Keratinocyte (primary cell): ENCODE measurements at regions not wholly inside any gene's neighbourhood (a gene's known extent, or its start where the extent isn't known, plus 50 kb on each side); places are given as distances from the start of the nearest gene placed in this dataset.

Experiments
- DNase-seq: peaks from one replicate; pipeline ENCODE4 v3.0.0-alpha.2; 2011; ENCODE audit warnings: low read depth, missing footprints, low spot score
- FAIRE-seq: peaks from 2 replicates; lab custom pipeline; 2011; peaks lifted over from hg19 to GRCh38; lab: Jason Lieb, UNC
- H2AFZ ChIP-seq: 2 replicates; pipeline ENCODE4 v1.6.0; 2012; ENCODE audit warnings: low read length, control low read depth, inconsistent platforms; ENCODE audit not compliant: control insufficient read depth
- H3K27ac ChIP-seq: 2 replicates; pipeline ENCODE4 v1.5.1; 2011; ENCODE audit warnings: low read length; ENCODE audit not compliant: control insufficient read depth, insufficient read depth
- H3K27me3 ChIP-seq: 3 replicates; pipeline ENCODE4 v1.6.0; 2011; ENCODE audit warnings: low read length; ENCODE audit not compliant: control insufficient read depth, insufficient read depth; ENCODE audit errors: extremely low read depth
- H3K36me3 ChIP-seq, 2 experiments: 2 replicates in 1 of 2; 3 replicates in 1 of 2; pipeline ENCODE4 v1.5.1; 2011; ENCODE audit warnings: low read length in 2 of 2, mild to moderate bottlenecking in 1 of 2; ENCODE audit not compliant: control insufficient read depth in 2 of 2, insufficient read depth in 2 of 2; ENCODE audit errors: extremely low read depth in 1 of 2
- H3K4me1 ChIP-seq: 3 replicates; pipeline ENCODE4 v1.5.1; 2011; ENCODE audit warnings: low read length; ENCODE audit not compliant: control insufficient read depth, insufficient read depth; ENCODE audit errors: extremely low read depth
- H3K4me2 ChIP-seq: 3 replicates; pipeline ENCODE4 v1.6.0; 2011; ENCODE audit warnings: low read depth, low read length; ENCODE audit not compliant: control insufficient read depth, insufficient read depth; ENCODE audit errors: extremely low read depth
- H3K4me3 ChIP-seq, 3 experiments: fragments of 200-600 bp in 1 of 3; sonication (generic) in 1 of 3; 2 replicates in 2 of 3; 3 replicates in 1 of 3; pipeline ENCODE4 v1.5.1; 2011 to 2016; ENCODE audit warnings: low read length in 3 of 3, mild to moderate bottlenecking in 3 of 3, control low read depth in 2 of 3, inconsistent platforms in 1 of 3, low read depth in 1 of 3, mixed read lengths in 1 of 3, mixed run types in 1 of 3, moderate library complexity in 1 of 3; ENCODE audit not compliant: control insufficient read depth in 2 of 3, insufficient read depth in 2 of 3; ENCODE audit errors: extremely low read depth in 1 of 3
- H3K79me2 ChIP-seq: 2 replicates; pipeline ENCODE4 v1.6.0; 2012; ENCODE audit warnings: low read length; ENCODE audit not compliant: control insufficient read depth, insufficient read depth
- H3K9ac ChIP-seq: 3 replicates; pipeline ENCODE4 v1.6.0; 2011; ENCODE audit warnings: low read length; ENCODE audit not compliant: control insufficient read depth, insufficient read depth; ENCODE audit errors: extremely low read depth
- H3K9me1 ChIP-seq: 3 replicates; pipeline ENCODE4 v1.6.0; 2011; ENCODE audit warnings: low read length; ENCODE audit not compliant: control insufficient read depth, insufficient read depth; ENCODE audit errors: extremely low read depth
- H3K9me3 ChIP-seq: 2 replicates; pipeline ENCODE4 v1.5.1; 2012; ENCODE audit warnings: low read depth, low read length; ENCODE audit not compliant: control insufficient read depth
- H4K20me1 ChIP-seq: 3 replicates; pipeline ENCODE4 v1.6.0; 2011; ENCODE audit warnings: low read length; ENCODE audit not compliant: control insufficient read depth, insufficient read depth; ENCODE audit errors: extremely low read depth
- CTCF ChIP-seq, 3 experiments: IDR thresholded peaks in 1 of 3; conservative IDR thresholded peaks in 1 of 3; optimal IDR thresholded peaks in 1 of 3; 2 replicates in 2 of 3; 3 replicates in 1 of 3; pipeline versions ENCODE3 to v1.5.1; 2011; ENCODE audit warnings: low read length in 3 of 3, mild to moderate bottlenecking in 3 of 3, moderate library complexity in 2 of 3, control low read depth in 1 of 3, inconsistent platforms in 1 of 3; ENCODE audit not compliant: insufficient read depth in 2 of 3; ENCODE audit errors: extremely low read depth in 1 of 3
- EZH2 ChIP-seq: IDR thresholded peaks from one replicate; pipeline ENCODE4 v1.6.1; 2012; ENCODE audit warnings: inconsistent platforms, mild to moderate bottlenecking, low read length, moderate library complexity
- dilution Hi-C: fragments of 300-500 bp; cut with MboI; formaldehyde crosslinking; loops from one replicate; pipeline ENCODE4 v1.7.0; 2020; ENCODE audit warnings: low sequenced_read_pairs; ENCODE audit not compliant: extremely low pct_ligation_motif_present

- TF ChIP-seq EZH2 (no peak), CTCF (optimal IDR thresholded peaks at IDR 0.05 in 1 of 3, IDR thresholded peaks at IDR 0.05 in 1 of 3, conservative IDR thresholded peaks at IDR 0.05 in 1 of 3; ENCODE audit: extremely low read depth in 1 of 3, insufficient read depth in 2 of 3, low read length in 3 of 3) (no peak)
- H3K27ac ChIP-seq = no peak overlapping the region
- H3K4me1 ChIP-seq = no peaks in the 10 kb centered on the region
- H3K9ac ChIP-seq = no peak overlapping the region
- no peaks in the 10 kb centered on the region for H3K9me1 ChIP-seq
- no peak overlapping the region for H3K4me3 ChIP-seq
- FAIRE-seq (no peak), DNase-seq (no peak)
- H3K9me3 ChIP-seq = no peaks in the 10 kb centered on the region
- no peaks in the 10 kb centered on the region for H3K36me3 ChIP-seq
- no peaks in the 10 kb centered on the region for H3K79me2 ChIP-seq
- dilution Hi-C loops = no loop called here
- no peak overlapping the region for H3K4me2 ChIP-seq
- no peaks in the 10 kb centered on the region for H4K20me1 ChIP-seq
- H2AFZ ChIP-seq = no peak overlapping the region
- H3K27me3 ChIP-seq = no peaks in the 10 kb centered on the region
Observed at GRCh38 chr15:47650564-47650963, 66.7 kb upstream of the SEMA6D start.

- H3K4me1 ChIP-seq = no peaks in the 10 kb centered on the region
- no peak for DNase-seq
- H3K36me3 ChIP-seq = no peaks in the 10 kb centered on the region
- no peak for FAIRE-seq
- no peak overlapping the region for H3K4me2 ChIP-seq
- no peaks in the 10 kb centered on the region for H3K79me2 ChIP-seq
- TF ChIP-seq EZH2 = no peak
- no peak for TF ChIP-seq CTCF (optimal IDR thresholded peaks at IDR 0.05 in 1 of 3, IDR thresholded peaks at IDR 0.05 in 1 of 3, conservative IDR thresholded peaks at IDR 0.05 in 1 of 3; ENCODE audit: extremely low read depth in 1 of 3, insufficient read depth in 2 of 3, low read length in 3 of 3)
- no peaks in the 10 kb centered on the region for H3K9me1 ChIP-seq
- no peaks in the 10 kb centered on the region for H3K9me3 ChIP-seq
- no peak overlapping the region for H2AFZ ChIP-seq
- no peak overlapping the region for H3K4me3 ChIP-seq
- dilution Hi-C loops = no loop called here
- H3K27ac ChIP-seq = no peak overlapping the region
- H3K27me3 ChIP-seq = no peaks in the 10 kb centered on the region
- no peak overlapping the region for H3K9ac ChIP-seq
- no peaks in the 10 kb centered on the region for H4K20me1 ChIP-seq
Observed at GRCh38 chr15:47652328-47652727, 65.0 kb upstream of the SEMA6D start.
